WTC11 (cell line): ENCODE measurements at regions not wholly inside any gene's neighbourhood (a gene's known extent, or its start where the extent isn't known, plus 50 kb on each side); places are given as distances from the start of the nearest gene placed in this dataset.

Source experiments
- ATAC-seq: fragments of 200-7000 bp; cut with Tn5 transposase; 2 replicates; pipeline ENCODE4 v1.10.0; 2021; ENCODE audit warnings: mild to moderate bottlenecking, moderate library complexity
- CTCF ChIA-PET: fragments of 300-600 bp; sonication (Branson Sonifier 250); formaldehyde crosslinking; loops from one replicate; lab custom pipeline; 2021; ENCODE audit warnings: antibody characterized with exemption; lab: Charles Lee
- POLR2A ChIA-PET: fragments of 350-600 bp; sonication (Branson Sonifier 250); formaldehyde crosslinking; loops from one replicate; lab custom pipeline; 2021; ENCODE audit warnings: antibody characterized with exemption; lab: Charles Lee
- DNase-seq: peaks from one replicate; pipeline ENCODE4 v3.0.0; 2021; ENCODE audit warnings: low spot score
- H3K27ac Mint-ChIP-seq: 2 replicates; pipeline ENCODE4 v1.8.0; 2021; ENCODE audit warnings: mixed read lengths
- H3K27me3 Mint-ChIP-seq: 2 replicates; pipeline ENCODE4 v1.8.0; 2021; ENCODE audit warnings: low read depth, mild to moderate bottlenecking, moderate library complexity, mixed read lengths
- H3K36me3 Mint-ChIP-seq: 2 replicates; pipeline ENCODE4 v1.8.0; 2021; ENCODE audit warnings: mixed read lengths
- H3K4me1 Mint-ChIP-seq: 2 replicates; pipeline ENCODE4 v1.8.0; 2022; ENCODE audit warnings: mixed read lengths
- H3K4me3 Mint-ChIP-seq: 2 replicates; pipeline ENCODE4 v1.8.0; 2021; ENCODE audit warnings: mild to moderate bottlenecking, moderate library complexity, mixed read lengths
- H3K9me3 Mint-ChIP-seq: 2 replicates; pipeline ENCODE4 v1.8.0; 2021; ENCODE audit warnings: mixed read lengths
- CREB1 ChIP-seq: sonication (generic); formaldehyde crosslinking; IDR thresholded peaks from 2 replicates; pipeline ENCODE4 v1.8.0; 2023; ENCODE audit warnings: mild to moderate bottlenecking, missing genetic modification reagents
- EMX1 ChIP-seq: fragments of 250-450 bp; sonication (Bioruptor Pico); IDR thresholded peaks from 2 replicates; pipeline ENCODE4 v1.8.0; 2021; ENCODE audit warnings: mild to moderate bottlenecking
- FOXK1 ChIP-seq: sonication (generic); formaldehyde crosslinking; IDR thresholded peaks from 2 replicates; pipeline ENCODE4 v1.8.0; 2022; ENCODE audit warnings: mild to moderate bottlenecking, moderate library complexity, missing genetic modification reagents
- FOXP1 ChIP-seq: sonication (generic); formaldehyde crosslinking; IDR thresholded peaks from 2 replicates; pipeline ENCODE4 v1.8.0; 2022; ENCODE audit warnings: missing genetic modification reagents, mild to moderate bottlenecking, moderate library complexity, borderline replicate concordance
- FOXP4 ChIP-seq: sonication (generic); formaldehyde crosslinking; IDR thresholded peaks from 2 replicates; pipeline ENCODE4 v1.8.0; 2022; ENCODE audit warnings: mild to moderate bottlenecking, missing genetic modification reagents
- GABPB1 ChIP-seq: sonication (generic); formaldehyde crosslinking; IDR thresholded peaks from 2 replicates; pipeline ENCODE4 v1.8.1; 2023; ENCODE audit warnings: mild to moderate bottlenecking, missing genetic modification reagents
- IRF2 ChIP-seq: sonication (generic); formaldehyde crosslinking; IDR thresholded peaks from 2 replicates; pipeline ENCODE4 v1.8.0; 2022; ENCODE audit warnings: low read depth, missing genetic modification reagents, borderline replicate concordance
- KAT7 ChIP-seq: sonication (generic); formaldehyde crosslinking; IDR thresholded peaks from 2 replicates; pipeline ENCODE4 v1.8.1; 2023; ENCODE audit warnings: missing genetic modification reagents, mild to moderate bottlenecking, borderline replicate concordance
- MXD4 ChIP-seq: fragments of 250-450 bp; sonication (Bioruptor Pico); IDR thresholded peaks from 2 replicates; pipeline ENCODE4 v1.8.0; 2021; ENCODE audit warnings: mild to moderate bottlenecking, moderate library complexity, borderline replicate concordance
- NR1H2 ChIP-seq: sonication (generic); formaldehyde crosslinking; IDR thresholded peaks from 2 replicates; pipeline ENCODE4 v1.9.0; 2021; ENCODE audit warnings: mild to moderate bottlenecking, moderate library complexity, missing genetic modification reagents
- NR2C2 ChIP-seq: sonication (generic); formaldehyde crosslinking; IDR thresholded peaks from 2 replicates; pipeline ENCODE4 v1.8.0; 2022; ENCODE audit warnings: mild to moderate bottlenecking, missing genetic modification reagents
- OVOL2 ChIP-seq: fragments of 250-450 bp; sonication (Bioruptor Pico); IDR thresholded peaks from 2 replicates; pipeline ENCODE4 v1.9.0; 2021; ENCODE audit warnings: mild to moderate bottlenecking, borderline replicate concordance
- SOX15 ChIP-seq: fragments of 250-450 bp; sonication (Bioruptor Pico); IDR thresholded peaks from 2 replicates; pipeline ENCODE4 v1.9.0; 2021; ENCODE audit warnings: mild to moderate bottlenecking
- TEAD4 ChIP-seq: sonication (generic); formaldehyde crosslinking; IDR thresholded peaks from 2 replicates; pipeline ENCODE4 v1.8.0; 2022; ENCODE audit warnings: mild to moderate bottlenecking, missing genetic modification reagents
- TF ChIP-seq, protein P1 (sequence below): sonication (generic); formaldehyde crosslinking; IDR thresholded peaks from 2 replicates; pipeline ENCODE4 v1.8.1; 2023; ENCODE audit warnings: mild to moderate bottlenecking, missing genetic modification reagents, moderate library complexity
- TF ChIP-seq, protein P2 (sequence below): sonication (generic); formaldehyde crosslinking; IDR thresholded peaks from 2 replicates; pipeline ENCODE4 v1.8.1; 2022; ENCODE audit warnings: mild to moderate bottlenecking, missing genetic modification reagents, moderate library complexity, borderline replicate concordance
- TF ChIP-seq, protein P3 (sequence below): sonication (generic); formaldehyde crosslinking; IDR thresholded peaks from 2 replicates; pipeline ENCODE4 v1.8.0; 2023; ENCODE audit warnings: missing genetic modification reagents
- TF ChIP-seq, protein P4 (sequence below): fragments of 250-450 bp; sonication (Bioruptor Pico); IDR thresholded peaks from 2 replicates; pipeline ENCODE4 v1.9.0; 2021; ENCODE audit warnings: moderate library complexity, mild to moderate bottlenecking, inconsistent platforms, borderline replicate concordance
- TF ChIP-seq, protein P5 (sequence below): fragments of 250-450 bp; sonication (Bioruptor Pico); IDR thresholded peaks from 2 replicates; pipeline ENCODE4 v1.9.0; 2021; ENCODE audit warnings: mild to moderate bottlenecking

GRCh38 chr3:29050155-29050554, 230.7 kb upstream of the RBMS3 start (continued):
- TF ChIP-seq, protein P1, sequence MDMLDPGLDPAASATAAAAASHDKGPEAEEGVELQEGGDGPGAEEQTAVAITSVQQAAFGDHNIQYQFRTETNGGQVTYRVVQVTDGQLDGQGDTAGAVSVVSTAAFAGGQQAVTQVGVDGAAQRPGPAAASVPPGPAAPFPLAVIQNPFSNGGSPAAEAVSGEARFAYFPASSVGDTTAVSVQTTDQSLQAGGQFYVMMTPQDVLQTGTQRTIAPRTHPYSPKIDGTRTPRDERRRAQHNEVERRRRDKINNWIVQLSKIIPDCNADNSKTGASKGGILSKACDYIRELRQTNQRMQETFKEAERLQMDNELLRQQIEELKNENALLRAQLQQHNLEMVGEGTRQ (CRISPR knock-in tag) = no peak
- TF ChIP-seq FOXP1 (CRISPR knock-in tag) = no peak
- TF ChIP-seq OVOL2 (CRISPR knock-in tag) = no peak
- TF ChIP-seq KAT7 (CRISPR knock-in tag) = no peak
- TF ChIP-seq, protein P2, sequence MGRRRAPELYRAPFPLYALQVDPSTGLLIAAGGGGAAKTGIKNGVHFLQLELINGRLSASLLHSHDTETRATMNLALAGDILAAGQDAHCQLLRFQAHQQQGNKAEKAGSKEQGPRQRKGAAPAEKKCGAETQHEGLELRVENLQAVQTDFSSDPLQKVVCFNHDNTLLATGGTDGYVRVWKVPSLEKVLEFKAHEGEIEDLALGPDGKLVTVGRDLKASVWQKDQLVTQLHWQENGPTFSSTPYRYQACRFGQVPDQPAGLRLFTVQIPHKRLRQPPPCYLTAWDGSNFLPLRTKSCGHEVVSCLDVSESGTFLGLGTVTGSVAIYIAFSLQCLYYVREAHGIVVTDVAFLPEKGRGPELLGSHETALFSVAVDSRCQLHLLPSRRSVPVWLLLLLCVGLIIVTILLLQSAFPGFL (CRISPR knock-in tag) = no peak
- TF ChIP-seq, protein P3, sequence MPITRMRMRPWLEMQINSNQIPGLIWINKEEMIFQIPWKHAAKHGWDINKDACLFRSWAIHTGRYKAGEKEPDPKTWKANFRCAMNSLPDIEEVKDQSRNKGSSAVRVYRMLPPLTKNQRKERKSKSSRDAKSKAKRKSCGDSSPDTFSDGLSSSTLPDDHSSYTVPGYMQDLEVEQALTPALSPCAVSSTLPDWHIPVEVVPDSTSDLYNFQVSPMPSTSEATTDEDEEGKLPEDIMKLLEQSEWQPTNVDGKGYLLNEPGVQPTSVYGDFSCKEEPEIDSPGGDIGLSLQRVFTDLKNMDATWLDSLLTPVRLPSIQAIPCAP (CRISPR knock-in tag) = no peak
- TF ChIP-seq, protein P4, sequence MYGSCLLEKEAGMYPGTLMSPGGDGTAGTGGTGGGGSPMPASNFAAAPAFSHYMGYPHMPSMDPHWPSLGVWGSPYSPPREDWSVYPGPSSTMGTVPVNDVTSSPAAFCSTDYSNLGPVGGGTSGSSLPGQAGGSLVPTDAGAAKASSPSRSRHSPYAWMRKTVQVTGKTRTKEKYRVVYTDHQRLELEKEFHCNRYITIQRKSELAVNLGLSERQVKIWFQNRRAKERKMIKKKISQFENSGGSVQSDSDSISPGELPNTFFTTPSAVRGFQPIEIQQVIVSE (CRISPR knock-in tag) = no peak
- no peak for TF ChIP-seq NR2C2
- TF ChIP-seq NR1H2 (CRISPR knock-in tag) = no peak
- TF ChIP-seq GABPB1 (CRISPR knock-in tag) = no peak
- no peak for TF ChIP-seq FOXP4 (CRISPR knock-in tag)
- TF ChIP-seq, all 79 proteins: peak for 0

DNA sequence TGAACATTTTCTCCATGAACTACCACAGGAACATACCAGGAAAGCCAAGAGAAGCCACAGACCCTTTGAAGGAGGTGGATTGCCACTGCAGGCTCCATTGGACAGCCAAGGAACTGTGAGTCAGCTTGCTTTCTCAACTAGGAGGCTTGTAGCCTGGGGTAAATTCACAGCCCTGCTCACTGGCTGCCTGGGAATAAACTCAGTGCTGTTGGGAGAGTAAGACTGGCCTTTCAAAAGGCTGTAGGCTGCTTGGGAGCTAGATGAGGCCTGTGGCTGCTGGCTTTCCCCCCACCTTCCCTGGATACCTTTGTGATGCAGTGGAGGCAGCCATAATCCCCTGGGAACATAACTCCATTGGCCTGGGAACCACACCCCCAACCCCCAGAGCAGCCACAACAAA, 223.5 kb upstream of the RBMS3 start:
- CTCF ChIA-PET = interaction anchor here (0.9 kb wide), 1 partner anchor 390 kb away, joined by 3 read pairs; no protein-coding TSS in a partner anchor
- H3K27ac Mint-ChIP-seq = peak overlapping the region; percentile 71

More for the DNA sequence above, 223.5 kb upstream of the RBMS3 start:
- DNase-seq = peak; percentile 37
- TF ChIP-seq, protein P3 (CRISPR knock-in tag) = no peak
- TF ChIP-seq CREB1 (no peak), MXD4 (CRISPR knock-in tag) (no peak), FOXK1 (CRISPR knock-in tag) (no peak), SOX15 (CRISPR knock-in tag) (no peak), EMX1 (CRISPR knock-in tag) (no peak), IRF2 (CRISPR knock-in tag) (no peak), TEAD4 (no peak)
- TF ChIP-seq, protein P5, sequence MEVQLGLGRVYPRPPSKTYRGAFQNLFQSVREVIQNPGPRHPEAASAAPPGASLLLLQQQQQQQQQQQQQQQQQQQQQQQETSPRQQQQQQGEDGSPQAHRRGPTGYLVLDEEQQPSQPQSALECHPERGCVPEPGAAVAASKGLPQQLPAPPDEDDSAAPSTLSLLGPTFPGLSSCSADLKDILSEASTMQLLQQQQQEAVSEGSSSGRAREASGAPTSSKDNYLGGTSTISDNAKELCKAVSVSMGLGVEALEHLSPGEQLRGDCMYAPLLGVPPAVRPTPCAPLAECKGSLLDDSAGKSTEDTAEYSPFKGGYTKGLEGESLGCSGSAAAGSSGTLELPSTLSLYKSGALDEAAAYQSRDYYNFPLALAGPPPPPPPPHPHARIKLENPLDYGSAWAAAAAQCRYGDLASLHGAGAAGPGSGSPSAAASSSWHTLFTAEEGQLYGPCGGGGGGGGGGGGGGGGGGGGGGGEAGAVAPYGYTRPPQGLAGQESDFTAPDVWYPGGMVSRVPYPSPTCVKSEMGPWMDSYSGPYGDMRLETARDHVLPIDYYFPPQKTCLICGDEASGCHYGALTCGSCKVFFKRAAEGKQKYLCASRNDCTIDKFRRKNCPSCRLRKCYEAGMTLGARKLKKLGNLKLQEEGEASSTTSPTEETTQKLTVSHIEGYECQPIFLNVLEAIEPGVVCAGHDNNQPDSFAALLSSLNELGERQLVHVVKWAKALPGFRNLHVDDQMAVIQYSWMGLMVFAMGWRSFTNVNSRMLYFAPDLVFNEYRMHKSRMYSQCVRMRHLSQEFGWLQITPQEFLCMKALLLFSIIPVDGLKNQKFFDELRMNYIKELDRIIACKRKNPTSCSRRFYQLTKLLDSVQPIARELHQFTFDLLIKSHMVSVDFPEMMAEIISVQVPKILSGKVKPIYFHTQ = no peak
- TF ChIP-seq, all 79 proteins: peak for 0
- POLR2A ChIA-PET = interaction anchor here (0.6 kb wide), 1 partner anchor 34 kb away, joined by 3 read pairs; no protein-coding TSS in a partner anchor
- H3K36me3 Mint-ChIP-seq = peaks cover 11% of the 10 kb centered on the region; the same call in 1 of the 2 replicates
- no peak overlapping the region for H3K4me3 Mint-ChIP-seq
- H3K9me3 Mint-ChIP-seq = peaks cover 33% of the 10 kb centered on the region
- peak; percentile 96 for ATAC-seq
- peaks cover 14% of the 10 kb centered on the region for H3K4me1 Mint-ChIP-seq
- H3K27me3 Mint-ChIP-seq = no peaks in the 10 kb centered on the region; the same call in 1 of the 2 replicates
